ENCODE measurements at regions not wholly inside any gene's neighbourhood (a gene's known extent, or its start where the extent isn't known, plus 50 kb on each side); places are given as distances from the start of the nearest gene placed in this dataset.

- TF ChIP-seq SP2 (tag by site-specific recombination; IDR thresholded peaks at IDR 0.05), result no peak
- TF ChIP-seq CTCF (tag by site-specific recombination; IDR thresholded peaks at IDR 0.05), result no peak
- TF ChIP-seq ZNF394 (tag by site-specific recombination; IDR thresholded peaks at IDR 0.05; ENCODE audit: borderline replicate concordance), result no peak
- no peak for TF ChIP-seq ZNF274 (IDR thresholded peaks at IDR 0.05; ENCODE audit: low read length)
- no peak for TF ChIP-seq ZNF274 (tag by site-specific recombination; IDR thresholded peaks at IDR 0.05; ENCODE audit: borderline replicate concordance)
- TF ChIP-seq ZNF175 (tag by site-specific recombination; IDR thresholded peaks at IDR 0.05), result no peak
- TF ChIP-seq ZBTB1 (tag by site-specific recombination; IDR thresholded peaks at IDR 0.05), result no peak
- no peak for TF ChIP-seq ZNF629 (tag by site-specific recombination; IDR thresholded peaks at IDR 0.05)
- no peak for TF ChIP-seq MZF1 (tag by site-specific recombination; IDR thresholded peaks at IDR 0.05; ENCODE audit: borderline replicate concordance)
- no peak for TF ChIP-seq ZNF610 (tag by site-specific recombination; IDR thresholded peaks at IDR 0.05; ENCODE audit: borderline replicate concordance)
- TF ChIP-seq, protein P1, sequence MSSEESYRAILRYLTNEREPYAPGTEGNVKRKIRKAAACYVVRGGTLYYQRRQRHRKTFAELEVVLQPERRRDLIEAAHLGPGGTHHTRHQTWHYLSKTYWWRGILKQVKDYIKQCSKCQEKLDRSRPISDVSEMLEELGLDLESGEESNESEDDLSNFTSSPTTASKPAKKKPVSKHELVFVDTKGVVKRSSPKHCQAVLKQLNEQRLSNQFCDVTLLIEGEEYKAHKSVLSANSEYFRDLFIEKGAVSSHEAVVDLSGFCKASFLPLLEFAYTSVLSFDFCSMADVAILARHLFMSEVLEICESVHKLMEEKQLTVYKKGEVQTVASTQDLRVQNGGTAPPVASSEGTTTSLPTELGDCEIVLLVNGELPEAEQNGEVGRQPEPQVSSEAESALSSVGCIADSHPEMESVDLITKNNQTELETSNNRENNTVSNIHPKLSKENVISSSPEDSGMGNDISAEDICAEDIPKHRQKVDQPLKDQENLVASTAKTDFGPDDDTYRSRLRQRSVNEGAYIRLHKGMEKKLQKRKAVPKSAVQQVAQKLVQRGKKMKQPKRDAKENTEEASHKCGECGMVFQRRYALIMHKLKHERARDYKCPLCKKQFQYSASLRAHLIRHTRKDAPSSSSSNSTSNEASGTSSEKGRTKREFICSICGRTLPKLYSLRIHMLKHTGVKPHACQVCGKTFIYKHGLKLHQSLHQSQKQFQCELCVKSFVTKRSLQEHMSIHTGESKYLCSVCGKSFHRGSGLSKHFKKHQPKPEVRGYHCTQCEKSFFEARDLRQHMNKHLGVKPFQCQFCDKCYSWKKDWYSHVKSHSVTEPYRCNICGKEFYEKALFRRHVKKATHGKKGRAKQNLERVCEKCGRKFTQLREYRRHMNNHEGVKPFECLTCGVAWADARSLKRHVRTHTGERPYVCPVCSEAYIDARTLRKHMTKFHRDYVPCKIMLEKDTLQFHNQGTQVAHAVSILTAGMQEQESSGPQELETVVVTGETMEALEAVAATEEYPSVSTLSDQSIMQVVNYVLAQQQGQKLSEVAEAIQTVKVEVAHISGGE (tag by site-specific recombination; conservative IDR thresholded peaks at IDR 0.05; ENCODE audit: low read depth), result no peak
- TF ChIP-seq ZNF843 (tag by site-specific recombination; IDR thresholded peaks at IDR 0.05), result no peak
- TF ChIP-seq, protein P2, sequence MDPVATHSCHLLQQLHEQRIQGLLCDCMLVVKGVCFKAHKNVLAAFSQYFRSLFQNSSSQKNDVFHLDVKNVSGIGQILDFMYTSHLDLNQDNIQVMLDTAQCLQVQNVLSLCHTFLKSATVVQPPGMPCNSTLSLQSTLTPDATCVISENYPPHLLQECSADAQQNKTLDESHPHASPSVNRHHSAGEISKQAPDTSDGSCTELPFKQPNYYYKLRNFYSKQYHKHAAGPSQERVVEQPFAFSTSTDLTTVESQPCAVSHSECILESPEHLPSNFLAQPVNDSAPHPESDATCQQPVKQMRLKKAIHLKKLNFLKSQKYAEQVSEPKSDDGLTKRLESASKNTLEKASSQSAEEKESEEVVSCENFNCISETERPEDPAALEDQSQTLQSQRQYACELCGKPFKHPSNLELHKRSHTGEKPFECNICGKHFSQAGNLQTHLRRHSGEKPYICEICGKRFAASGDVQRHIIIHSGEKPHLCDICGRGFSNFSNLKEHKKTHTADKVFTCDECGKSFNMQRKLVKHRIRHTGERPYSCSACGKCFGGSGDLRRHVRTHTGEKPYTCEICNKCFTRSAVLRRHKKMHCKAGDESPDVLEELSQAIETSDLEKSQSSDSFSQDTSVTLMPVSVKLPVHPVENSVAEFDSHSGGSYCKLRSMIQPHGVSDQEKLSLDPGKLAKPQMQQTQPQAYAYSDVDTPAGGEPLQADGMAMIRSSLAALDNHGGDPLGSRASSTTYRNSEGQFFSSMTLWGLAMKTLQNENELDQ (tag by site-specific recombination; IDR thresholded peaks at IDR 0.05; ENCODE audit: low read depth), result no peak
- no peak for TF ChIP-seq ZNF707 (tag by site-specific recombination; IDR thresholded peaks at IDR 0.05)
- no peak for TF ChIP-seq ZNF335 (tag by site-specific recombination; conservative IDR thresholded peaks at IDR 0.05)
Measured at GRCh38 chrX:109218761-109219160, 263.1 kb downstream of the GUCY2F start.

All from HEK293 (cell line).